22Rv1 (cell line): ENCODE measurements at regions not wholly inside any gene's neighbourhood (a gene's known extent, or its start where the extent isn't known, plus 50 kb on each side); places are given as distances from the start of the nearest gene placed in this dataset.

Source experiments
- H3K27ac ChIP-seq: fragments of 450-650 bp; 2 replicates; pipeline ENCODE4 v1.5.1; 2017
- CTCF ChIP-seq: fragments of 450-650 bp; IDR thresholded peaks from 2 replicates; pipeline ENCODE4 v1.5.1; 2017; ENCODE audit warnings: mild to moderate bottlenecking
- ZFX ChIP-seq: fragments of 450-650 bp; IDR thresholded peaks from 2 replicates; pipeline ENCODE4 v1.6.1; 2017; ENCODE audit warnings: antibody characterized with exemption, borderline replicate concordance

- no peak for TF ChIP-seq ZFX
- no peak for TF ChIP-seq CTCF
- 0 out of 2 replicates have a peak overlapping the region, but pooled peaks have one; percentile 10 for H3K27ac ChIP-seq
Observed at GRCh38 chr17:72571813-72572396, 451.1 kb downstream of the SOX9 start.

GRCh38 chr17:72572604-72573491, 452.0 kb downstream of the SOX9 start:
- TF ChIP-seq CTCF = no peak
- TF ChIP-seq ZFX = no peak

GRCh38 chr17:72573492-72573801, 452.6 kb downstream of the SOX9 start:
- H3K27ac ChIP-seq = 0 out of 2 replicates have a peak overlapping the region, but pooled peaks have one; percentile 12

More at GRCh38 chr17:72572604-72573491, 452.0 kb downstream of the SOX9 start:
- H3K27ac ChIP-seq = 0 out of 2 replicates have a peak overlapping the region, but pooled peaks have one; percentile 12

- TF ChIP-seq ZFX (no peak), CTCF (no peak)
- H3K27ac ChIP-seq = 0 out of 2 replicates have a peak overlapping the region, but pooled peaks have one; percentile 1
Observed at GRCh38 chr17:72574675-72575510, 454.1 kb downstream of the SOX9 start.

- TF ChIP-seq CTCF = no peak
- TF ChIP-seq ZFX = no peak
- H3K27ac ChIP-seq = no peak overlapping the region
Observed at GRCh38 chr17:72575542-72576233, 454.9 kb downstream of the SOX9 start.

- H3K27ac ChIP-seq = no peak overlapping the region
- no peak for TF ChIP-seq CTCF
Observed at GRCh38 chr17:72576289-72576759, 455.5 kb downstream of the SOX9 start.

- no peak for TF ChIP-seq ZFX
- TF ChIP-seq CTCF = no peak
Observed at GRCh38 chr17:72578817-72579470, 458.1 kb downstream of the SOX9 start.

More at GRCh38 chr17:72578817-72579470, 458.1 kb downstream of the SOX9 start:
- peak overlapping the region; percentile 59 for H3K27ac ChIP-seq
